Uterus (tissue), 2 donors: ENCODE measurements at regions not wholly inside any gene's neighbourhood (a gene's known extent, or its start where the extent isn't known, plus 50 kb on each side); places are given as distances from the start of the nearest gene placed in this dataset.

Experiments used
- POLR2A ChIP-seq, 2 donors: fragments of 450-650 bp; IDR thresholded peaks; one replicate each; pipeline ENCODE4 v1.6.1; 2016; ENCODE audit warnings: antibody characterized with exemption in 2 of 2, mild to moderate bottlenecking in 1 of 2, moderate library complexity in 1 of 2
- TF ChIP-seq, protein P1 (sequence below), 4 experiments: fragments of 200-600 bp in 2 of 4; fragments of 450-650 bp in 2 of 4; sonication (generic) in 2 of 4; IDR thresholded peaks; one replicate each; pipeline ENCODE4 v1.5.1; 2016 to 2019; ENCODE audit warnings: antibody characterized with exemption in 4 of 4, mild to moderate bottlenecking in 2 of 4, moderate library complexity in 1 of 4

- TF ChIP-seq, protein P1, sequence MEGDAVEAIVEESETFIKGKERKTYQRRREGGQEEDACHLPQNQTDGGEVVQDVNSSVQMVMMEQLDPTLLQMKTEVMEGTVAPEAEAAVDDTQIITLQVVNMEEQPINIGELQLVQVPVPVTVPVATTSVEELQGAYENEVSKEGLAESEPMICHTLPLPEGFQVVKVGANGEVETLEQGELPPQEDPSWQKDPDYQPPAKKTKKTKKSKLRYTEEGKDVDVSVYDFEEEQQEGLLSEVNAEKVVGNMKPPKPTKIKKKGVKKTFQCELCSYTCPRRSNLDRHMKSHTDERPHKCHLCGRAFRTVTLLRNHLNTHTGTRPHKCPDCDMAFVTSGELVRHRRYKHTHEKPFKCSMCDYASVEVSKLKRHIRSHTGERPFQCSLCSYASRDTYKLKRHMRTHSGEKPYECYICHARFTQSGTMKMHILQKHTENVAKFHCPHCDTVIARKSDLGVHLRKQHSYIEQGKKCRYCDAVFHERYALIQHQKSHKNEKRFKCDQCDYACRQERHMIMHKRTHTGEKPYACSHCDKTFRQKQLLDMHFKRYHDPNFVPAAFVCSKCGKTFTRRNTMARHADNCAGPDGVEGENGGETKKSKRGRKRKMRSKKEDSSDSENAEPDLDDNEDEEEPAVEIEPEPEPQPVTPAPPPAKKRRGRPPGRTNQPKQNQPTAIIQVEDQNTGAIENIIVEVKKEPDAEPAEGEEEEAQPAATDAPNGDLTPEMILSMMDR (IDR thresholded peaks at IDR 0.05): no peak
- no peak for TF ChIP-seq POLR2A (IDR thresholded peaks at IDR 0.05)
These were observed 565.7 kb downstream of the PRDM9 start for GRCh38 chr5:24073107-24073506.
